Caco-2 (cell line): ENCODE measurements at regions not wholly inside any gene's neighbourhood (a gene's known extent, or its start where the extent isn't known, plus 50 kb on each side); places are given as distances from the start of the nearest gene placed in this dataset.

Experiments used
- BruUV-seq: library from RNA; stranded (reverse); fragments of 400-500 nt; replicated peaks from 2 replicates; lab custom pipeline; 2021; lab: Mats Ljungman, UMichigan
- CTCF ChIA-PET: fragments of 300-600 bp; sonication (Branson Sonifier 250); formaldehyde crosslinking; loops from one replicate; lab custom pipeline; 2022; ENCODE audit warnings: antibody characterized with exemption; lab: Charles Lee
- POLR2A ChIA-PET: fragments of 300-600 bp; sonication (Branson Sonifier 250); formaldehyde crosslinking; loops from one replicate; lab custom pipeline; 2022; ENCODE audit warnings: antibody characterized with exemption; lab: Charles Lee
- DNase-seq, 2 experiments: peaks; one replicate each; pipeline versions ENCODE4 v3.0.0 to v3.0.0-alpha.2; 2020 to 2022
- H3K27me3 ChIP-seq: replicated peaks from 2 replicates; pipeline ENCODE4 v1.6.0; 2011; ENCODE audit warnings: low read length; ENCODE audit not compliant: control insufficient read depth, insufficient read depth
- H3K36me3 ChIP-seq: 2 replicates; pipeline ENCODE4 v1.5.1; 2011; ENCODE audit warnings: low read length; ENCODE audit not compliant: control insufficient read depth, insufficient read depth
- H3K4me1 ChIP-seq: fragments of 250-450 bp; sonication (Bioruptor Pico); 2 replicates; pipeline ENCODE4 v1.5.1; 2020; ENCODE audit warnings: mild to moderate bottlenecking
- H3K4me3 ChIP-seq: 2 replicates; pipeline ENCODE4 v1.5.1; 2011; ENCODE audit warnings: low read depth, mild to moderate bottlenecking, control low read depth, low read length
- H3K9me3 ChIP-seq: fragments of 250-450 bp; sonication (Bioruptor Pico); 2 replicates; pipeline ENCODE4 v1.5.1; 2020; ENCODE audit warnings: mild to moderate bottlenecking, moderate library complexity
- H3K27ac Mint-ChIP-seq: one replicate; pipeline ENCODE4 v1.8.0; 2022; ENCODE audit warnings: mixed read lengths; ENCODE audit not compliant: unreplicated experiment
- H3K27me3 Mint-ChIP-seq: one replicate; pipeline ENCODE4 v1.8.0; 2022; ENCODE audit warnings: mixed read lengths; ENCODE audit not compliant: insufficient read depth, unreplicated experiment
- H3K36me3 Mint-ChIP-seq: one replicate; pipeline ENCODE4 v1.8.0; 2022; ENCODE audit warnings: mild to moderate bottlenecking, mixed read lengths; ENCODE audit not compliant: insufficient read depth, unreplicated experiment
- H3K4me1 Mint-ChIP-seq: one replicate; pipeline ENCODE4 v1.8.0; 2022; ENCODE audit warnings: low read depth, mixed read lengths; ENCODE audit not compliant: unreplicated experiment
- H3K4me3 Mint-ChIP-seq: one replicate; pipeline ENCODE4 v1.8.0; 2022; ENCODE audit warnings: mild to moderate bottlenecking, moderate library complexity, mixed read lengths; ENCODE audit not compliant: unreplicated experiment
- H3K9me3 Mint-ChIP-seq: one replicate; pipeline ENCODE4 v1.8.0; 2022; ENCODE audit warnings: mixed read lengths; ENCODE audit not compliant: unreplicated experiment
- CTCF ChIP-seq, 2 experiments: fragments of 200-600 bp in 1 of 2; IDR thresholded peaks; 1 replicate in 1 of 2; 2 replicates in 1 of 2; pipeline versions ENCODE4 v1.5.1 to v1.8.0; 2011 to 2022; ENCODE audit warnings: antibody characterized with exemption in 1 of 2, control low read depth in 1 of 2, inconsistent platforms in 1 of 2, low read depth in 1 of 2, low read length in 1 of 2, mild to moderate bottlenecking in 1 of 2, moderate library complexity in 1 of 2; ENCODE audit not compliant: insufficient read depth in 1 of 2, severe bottlenecking in 1 of 2, unreplicated experiment in 1 of 2
- intact Hi-C: fragments of 100-400 bp; cut with micrococcal nuclease; formaldehyde crosslinking; loops from one replicate; pipeline ENCODE4 v1.10.0; 2022; ENCODE audit not compliant: unreplicated experiment

DNA sequence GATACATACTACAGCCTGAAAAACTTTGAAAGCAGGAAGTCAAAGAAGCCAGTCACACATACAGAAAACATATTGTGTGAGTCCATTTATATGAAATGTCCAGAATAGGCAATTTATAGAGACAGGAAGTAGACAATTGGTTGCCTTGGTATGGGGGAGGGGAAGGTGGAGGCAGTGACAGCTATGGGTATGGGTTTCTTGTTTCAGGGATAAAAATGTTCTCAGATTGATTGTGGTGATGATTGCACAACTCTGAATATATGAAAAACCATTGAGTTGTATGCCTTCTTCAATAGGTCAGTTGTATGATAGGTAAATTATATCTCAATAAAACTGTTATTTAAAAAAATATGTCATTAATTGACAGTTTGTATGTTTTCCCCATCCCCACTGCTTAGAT lies 137.6 kb downstream of the SNX19 start:
- no peak for TF ChIP-seq CTCF (IDR thresholded peaks at IDR 0.05; ENCODE audit: insufficient read depth in 1 of 2, low read depth in 1 of 2, low read length in 1 of 2, severe bottlenecking in 1 of 2, unreplicated experiment in 1 of 2)
- no peak overlapping the region for H3K4me3 Mint-ChIP-seq
- Histone ChIP-seq H3K36me3 (no peaks in the 10 kb centered on the region), H3K9me3 (no peaks in the 10 kb centered on the region), H3K4me3 (no peak overlapping the region), H3K27me3 (no peaks in the 10 kb centered on the region), H3K4me1 (no peaks in the 10 kb centered on the region)
- no peak for DNase-seq
- H3K9me3 Mint-ChIP-seq: no peaks in the 10 kb centered on the region
- no peaks in the 10 kb centered on the region for H3K4me1 Mint-ChIP-seq
- no peaks in the 10 kb centered on the region for H3K36me3 Mint-ChIP-seq
- peaks cover 12% of the 10 kb centered on the region for H3K27me3 Mint-ChIP-seq
- ChIA-PET POLR2A (interaction anchor here (0.6 kb wide), 1 partner anchor 12 kb away, joined by 4 read pairs; no protein-coding TSS in a partner anchor), CTCF (no interaction called here)
- intact Hi-C loops: no loop called here
- BruUV-seq: no TSS peak
- H3K27ac Mint-ChIP-seq: no peak overlapping the region

- BruUV-seq: no TSS peak
- CTCF ChIA-PET: no interaction called here
- H3K27me3 ChIP-seq: no peaks in the 10 kb centered on the region
Measured at GRCh38 chr11:130779267-130779666, 137.0 kb downstream of the SNX19 start.

GRCh38 chr11:130779943-130780342 lies 136.3 kb downstream of the SNX19 start:
- no peaks in the 10 kb centered on the region for H3K36me3 Mint-ChIP-seq
- no peaks in the 10 kb centered on the region for H3K27me3 ChIP-seq
- H3K4me3 ChIP-seq: no peak overlapping the region
- no peak for DNase-seq
- CTCF ChIA-PET: no interaction called here
- POLR2A ChIA-PET: no interaction called here
- H3K36me3 ChIP-seq: no peaks in the 10 kb centered on the region
- no peaks in the 10 kb centered on the region for H3K9me3 Mint-ChIP-seq
- TF ChIP-seq CTCF (IDR thresholded peaks at IDR 0.05; ENCODE audit: insufficient read depth in 1 of 2, low read depth in 1 of 2, low read length in 1 of 2, severe bottlenecking in 1 of 2, unreplicated experiment in 1 of 2): no peak
- peaks cover 15% of the 10 kb centered on the region for H3K27me3 Mint-ChIP-seq
- H3K27ac Mint-ChIP-seq: no peak overlapping the region
- intact Hi-C loops: no loop called here
- H3K4me1 Mint-ChIP-seq: no peaks in the 10 kb centered on the region
- no TSS peak for BruUV-seq
- H3K4me1 ChIP-seq: no peaks in the 10 kb centered on the region
- H3K4me3 Mint-ChIP-seq: no peak overlapping the region
- H3K9me3 ChIP-seq: no peaks in the 10 kb centered on the region

More at GRCh38 chr11:130779267-130779666, 137.0 kb downstream of the SNX19 start:
- TF ChIP-seq CTCF (IDR thresholded peaks at IDR 0.05; ENCODE audit: insufficient read depth in 1 of 2, low read depth in 1 of 2, low read length in 1 of 2, severe bottlenecking in 1 of 2, unreplicated experiment in 1 of 2): no peak
- Histone ChIP-seq H3K4me1 (no peaks in the 10 kb centered on the region), H3K4me3 (no peak overlapping the region), H3K9me3 (no peaks in the 10 kb centered on the region), H3K36me3 (no peaks in the 10 kb centered on the region)
- no peak for DNase-seq
- Mint-ChIP-seq H3K4me1 (no peaks in the 10 kb centered on the region), H3K27me3 (peaks cover 15% of the 10 kb centered on the region), H3K4me3 (no peak overlapping the region), H3K27ac (no peak overlapping the region), H3K36me3 (no peaks in the 10 kb centered on the region), H3K9me3 (no peaks in the 10 kb centered on the region)
- intact Hi-C loops: no loop called here
- POLR2A ChIA-PET: no interaction called here
